ENCODE measurements at regions not wholly inside any gene's neighbourhood (a gene's known extent, or its start where the extent isn't known, plus 50 kb on each side); places are given as distances from the start of the nearest gene placed in this dataset.

DNA sequence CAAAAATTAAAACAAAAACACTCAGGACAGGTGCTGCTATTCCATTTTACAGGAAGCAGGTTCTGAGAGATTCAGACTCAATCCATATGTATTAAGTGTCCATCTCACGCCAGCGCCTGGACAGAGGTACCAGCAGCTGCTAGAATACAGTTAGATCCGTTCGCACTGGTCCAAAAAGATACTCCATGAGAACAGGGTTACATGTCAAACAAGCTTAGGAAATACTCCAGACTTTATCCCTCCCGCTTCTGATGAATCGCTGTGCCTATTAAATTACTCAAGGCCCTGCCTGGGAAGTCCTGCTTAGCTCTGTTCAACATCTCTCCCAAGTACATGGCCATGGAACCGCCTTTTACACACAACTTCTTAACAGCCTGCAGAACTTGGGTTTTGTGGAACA, 50.2 kb upstream of the SLC35C1 start:
- TF ChIP-seq CTCF (IDR thresholded peaks at IDR 0.05), result no peak
- H3K4me3 Mint-ChIP-seq, result no peak overlapping the region
- DNase-seq, result no peak
- no peaks in the 10 kb centered on the region for H3K9me3 Mint-ChIP-seq
- H3K27ac Mint-ChIP-seq, result no peak overlapping the region
- no peaks in the 10 kb centered on the region for H3K4me1 Mint-ChIP-seq (ENCODE audit: low read depth)
- peaks cover 37% of the 10 kb centered on the region for H3K27me3 Mint-ChIP-seq (ENCODE audit: insufficient read depth)
- no peaks in the 10 kb centered on the region for H3K36me3 Mint-ChIP-seq (ENCODE audit: low read depth)

- no peak for DNase-seq
- no peaks in the 10 kb centered on the region for H3K9me3 Mint-ChIP-seq
- H3K4me1 Mint-ChIP-seq (ENCODE audit: low read depth), result no peaks in the 10 kb centered on the region
- no peaks in the 10 kb centered on the region for H3K36me3 Mint-ChIP-seq (ENCODE audit: low read depth)
- peaks cover 37% of the 10 kb centered on the region for H3K27me3 Mint-ChIP-seq (ENCODE audit: insufficient read depth)
- no peak overlapping the region for H3K27ac Mint-ChIP-seq
- TF ChIP-seq CTCF (IDR thresholded peaks at IDR 0.05), result no peak
- H3K4me3 Mint-ChIP-seq, result no peak overlapping the region
These were observed 50.7 kb upstream of the SLC35C1 start for GRCh38 chr11:45754261-45754709.

GRCh38 chr11:45752106-45752505, 52.8 kb upstream of the SLC35C1 start:
- Mint-ChIP-seq H3K27me3 (ENCODE audit: insufficient read depth) (peaks cover 48% of the 10 kb centered on the region), H3K4me1 (ENCODE audit: low read depth) (no peaks in the 10 kb centered on the region), H3K27ac (no peak overlapping the region), H3K36me3 (ENCODE audit: low read depth) (no peaks in the 10 kb centered on the region), H3K4me3 (no peak overlapping the region), H3K9me3 (no peaks in the 10 kb centered on the region)
- no peak for DNase-seq
- TF ChIP-seq CTCF (IDR thresholded peaks at IDR 0.05), result no peak

GRCh38 chr11:45751430-45751829, 53.5 kb upstream of the SLC35C1 start:
- H3K4me3 Mint-ChIP-seq, result no peak overlapping the region
- H3K27ac Mint-ChIP-seq, result no peak overlapping the region
- no peaks in the 10 kb centered on the region for H3K36me3 Mint-ChIP-seq (ENCODE audit: low read depth)
- TF ChIP-seq CTCF (IDR thresholded peaks at IDR 0.05), result no peak
- no peaks in the 10 kb centered on the region for H3K9me3 Mint-ChIP-seq
- H3K27me3 Mint-ChIP-seq (ENCODE audit: insufficient read depth), result peaks cover 47% of the 10 kb centered on the region
- H3K4me1 Mint-ChIP-seq (ENCODE audit: low read depth), result no peaks in the 10 kb centered on the region
- no peak for DNase-seq

- TF ChIP-seq CTCF (IDR thresholded peaks at IDR 0.05), result no peak
- Mint-ChIP-seq H3K36me3 (ENCODE audit: low read depth) (no peaks in the 10 kb centered on the region), H3K4me1 (ENCODE audit: low read depth) (no peaks in the 10 kb centered on the region), H3K27ac (no peak overlapping the region), H3K4me3 (no peak overlapping the region), H3K9me3 (no peaks in the 10 kb centered on the region), H3K27me3 (ENCODE audit: insufficient read depth) (peaks cover 44% of the 10 kb centered on the region)
- no peak for DNase-seq
These were observed 54.5 kb upstream of the SLC35C1 start for GRCh38 chr11:45750439-45750838.

DNA sequence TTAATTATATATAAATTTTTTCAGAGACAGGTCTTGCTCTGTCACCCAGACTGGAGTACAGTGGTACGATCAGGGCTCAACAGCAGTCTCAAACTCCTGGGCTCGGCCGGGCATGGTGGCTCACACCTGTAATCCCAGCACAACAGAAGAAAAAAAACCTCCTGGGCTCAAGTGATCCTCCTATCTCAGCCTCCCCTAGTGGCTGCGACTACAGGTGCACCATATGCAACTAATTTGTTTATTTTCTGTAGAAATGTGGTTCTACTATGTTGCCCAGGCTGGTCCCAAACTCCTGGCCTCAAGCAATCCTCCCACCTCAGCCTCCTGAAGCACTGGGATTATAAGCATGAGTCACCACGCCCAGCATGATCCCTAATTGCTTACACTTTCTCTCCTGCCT, 56.1 kb upstream of the SLC35C1 start:
- TF ChIP-seq CTCF (IDR thresholded peaks at IDR 0.05), result peak; percentile 36
- Mint-ChIP-seq H3K36me3 (ENCODE audit: low read depth) (no peaks in the 10 kb centered on the region), H3K9me3 (no peaks in the 10 kb centered on the region), H3K4me3 (no peak overlapping the region), H3K4me1 (ENCODE audit: low read depth) (no peaks in the 10 kb centered on the region), H3K27ac (no peak overlapping the region), H3K27me3 (ENCODE audit: insufficient read depth) (peaks cover 37% of the 10 kb centered on the region)
- DNase-seq, result no peak
